ENCODE measurements at regions not wholly inside any gene's neighbourhood (a gene's known extent, or its start where the extent isn't known, plus 50 kb on each side); places are given as distances from the start of the nearest gene placed in this dataset.

DNA sequence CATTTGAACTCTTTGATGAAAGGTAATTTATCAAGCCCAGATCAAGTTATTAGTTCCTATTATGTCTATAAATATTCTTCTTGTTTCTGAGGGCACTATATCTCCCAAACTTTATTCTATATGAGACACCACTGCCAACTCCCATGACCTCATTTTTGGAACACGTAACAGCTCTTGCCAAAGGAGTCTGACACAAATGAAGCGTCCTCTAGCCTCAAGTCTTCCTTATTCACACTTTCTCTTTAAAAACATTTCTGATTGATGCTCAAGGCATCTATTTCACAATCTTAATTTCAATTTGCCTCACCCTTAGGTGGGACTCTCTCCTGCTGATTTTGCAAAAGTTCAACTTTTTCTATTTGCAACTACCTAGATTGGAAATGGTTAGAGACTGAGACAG is 848.4 kb downstream of the GATA3 start:
- DNase-seq: no peak
- intact Hi-C loops (cut with DNase I): no loop called here

DNA sequence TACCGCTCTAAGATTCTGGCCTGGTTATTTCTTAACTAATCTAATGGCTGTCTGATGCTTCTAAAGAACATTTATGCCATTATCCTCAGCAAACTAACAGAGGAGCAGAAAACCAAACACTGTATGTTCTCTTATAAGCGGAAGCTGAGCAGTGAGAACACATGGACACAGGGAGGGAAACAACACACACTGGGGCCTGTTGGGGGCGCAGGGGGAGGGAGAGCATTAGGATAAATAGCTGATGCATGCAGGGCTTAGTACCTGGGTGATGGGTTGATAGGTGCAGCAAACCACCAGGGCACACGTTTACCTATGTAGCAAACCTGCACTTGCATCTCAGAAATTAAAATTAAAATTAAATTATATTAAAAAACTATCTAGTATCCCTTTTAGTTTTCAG is 853.5 kb downstream of the GATA3 start:
- DNase-seq: no peak
- intact Hi-C loops (cut with DNase I): no loop called here

DNA sequence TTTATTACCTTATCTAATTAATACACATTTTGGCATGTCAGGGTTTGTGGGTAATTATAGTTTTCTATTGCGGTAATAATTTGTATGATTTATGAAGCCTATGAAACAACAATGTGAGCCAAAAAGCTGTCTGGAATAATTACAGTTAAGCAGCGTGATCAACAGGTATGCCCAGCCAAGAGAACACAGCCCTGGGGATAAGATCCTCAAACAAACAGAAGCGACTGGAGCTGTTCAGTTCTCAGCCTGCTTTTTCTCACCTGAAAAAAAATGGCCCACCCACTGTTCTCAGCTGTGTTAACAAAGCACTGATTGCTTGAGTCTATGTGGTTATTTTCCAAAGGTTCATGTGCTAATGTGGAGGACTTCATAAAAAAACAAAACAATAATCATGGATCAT is 855.8 kb downstream of the GATA3 start:
- DNase-seq: no peak
- intact Hi-C loops (cut with DNase I): no loop called here

DNA sequence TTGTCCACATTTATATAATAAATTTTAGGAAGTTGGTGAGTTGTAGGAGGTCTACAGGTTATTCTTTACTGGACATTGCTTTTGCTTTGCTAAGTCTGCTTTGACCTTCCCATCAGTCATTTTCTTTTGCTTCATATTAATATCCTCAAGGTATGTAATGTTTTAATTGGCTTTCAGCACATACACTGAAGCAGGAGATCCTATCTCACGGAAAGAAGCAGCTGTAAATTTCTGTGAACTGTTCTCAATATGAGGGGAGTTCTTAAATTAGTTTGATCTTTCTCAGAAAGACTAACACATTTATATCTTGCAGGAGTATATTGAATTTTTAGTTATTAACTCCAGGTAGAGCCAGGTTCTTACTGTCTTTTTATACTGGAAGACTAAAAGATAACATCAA is 856.5 kb downstream of the GATA3 start:
- no peak for DNase-seq
- intact Hi-C loops (cut with DNase I): no loop called here

DNA sequence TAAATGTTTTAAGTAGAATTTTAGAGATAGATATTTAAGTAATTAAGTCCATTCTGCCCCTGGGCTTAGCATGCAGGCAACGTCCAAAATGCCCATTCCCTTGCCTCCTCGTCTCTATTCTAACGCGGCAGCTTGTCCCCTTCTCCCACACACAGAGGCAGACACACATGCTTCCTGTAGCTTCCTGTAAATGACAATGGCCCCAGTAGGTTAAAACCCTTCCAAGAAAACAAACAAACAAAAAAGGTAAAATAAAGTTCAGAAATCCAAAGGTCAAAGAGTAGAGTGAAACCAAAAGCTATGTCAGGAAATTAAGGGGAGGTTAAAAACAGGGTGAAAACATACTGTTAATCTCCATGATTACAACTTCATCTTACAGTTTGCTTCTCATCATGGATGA is 857.6 kb downstream of the GATA3 start:
- intact Hi-C loops (cut with DNase I): no loop called here
- DNase-seq: no peak

DNA sequence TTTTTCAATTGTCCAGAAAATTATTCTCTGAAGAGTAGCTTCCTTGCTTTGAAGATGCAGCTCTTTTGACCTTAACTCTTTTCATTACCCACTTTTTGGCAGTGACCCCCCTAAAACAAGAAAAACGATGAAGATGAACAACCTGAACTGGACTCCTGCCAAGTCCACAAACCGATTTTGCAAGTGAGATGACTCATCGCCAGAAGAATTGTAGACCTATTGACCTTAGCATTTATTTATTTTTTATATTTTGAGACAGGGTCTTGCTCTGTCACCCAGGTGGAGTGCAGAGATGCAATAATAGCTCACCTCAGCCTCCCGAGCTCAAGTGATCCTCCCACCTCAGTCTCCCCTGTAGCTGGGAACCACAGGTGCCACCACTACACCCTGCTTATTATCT is 859.2 kb downstream of the GATA3 start:
- intact Hi-C loops (cut with DNase I): no loop called here
- no peak for DNase-seq

DNA sequence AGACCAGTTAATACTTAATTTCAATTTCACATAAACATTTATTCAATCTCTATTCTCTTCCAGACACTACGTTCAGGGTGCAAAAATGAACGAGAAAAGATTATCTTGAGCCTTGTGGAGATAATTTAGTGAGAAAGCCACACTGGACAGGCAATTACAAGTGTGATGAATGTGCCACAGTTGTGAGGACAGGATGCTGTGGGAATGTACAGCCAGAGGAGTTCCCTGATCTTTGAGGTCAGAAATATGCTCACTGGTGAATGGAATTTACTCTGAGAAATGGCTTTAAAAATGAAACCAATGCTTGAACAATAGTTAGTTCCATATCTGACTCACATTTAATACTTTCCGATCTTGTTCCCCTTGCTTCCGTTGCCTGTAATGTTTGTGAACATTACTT is 864.8 kb downstream of the GATA3 start:
- intact Hi-C loops (cut with DNase I): no loop called here
- no peak for DNase-seq

DNA sequence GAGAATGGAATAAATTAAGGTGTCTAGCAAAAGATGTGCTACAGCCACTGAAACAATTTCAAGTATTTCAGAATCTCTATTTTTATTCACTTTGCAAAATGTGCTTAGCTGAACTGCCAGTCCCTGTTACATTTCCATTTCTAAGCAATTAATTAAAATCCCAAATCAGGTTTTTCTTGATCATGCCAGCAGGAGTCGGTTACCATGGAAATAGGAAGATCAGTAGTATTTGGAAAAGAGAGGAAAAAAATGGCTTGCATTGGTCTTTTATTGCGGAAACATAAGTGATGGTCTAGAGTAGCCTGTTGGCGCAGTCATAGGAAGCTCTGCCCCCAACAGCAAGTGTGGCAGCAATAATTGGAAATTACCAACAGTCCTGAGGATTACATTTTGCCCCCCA is 867.1 kb downstream of the GATA3 start:
- no peak for DNase-seq

DNA sequence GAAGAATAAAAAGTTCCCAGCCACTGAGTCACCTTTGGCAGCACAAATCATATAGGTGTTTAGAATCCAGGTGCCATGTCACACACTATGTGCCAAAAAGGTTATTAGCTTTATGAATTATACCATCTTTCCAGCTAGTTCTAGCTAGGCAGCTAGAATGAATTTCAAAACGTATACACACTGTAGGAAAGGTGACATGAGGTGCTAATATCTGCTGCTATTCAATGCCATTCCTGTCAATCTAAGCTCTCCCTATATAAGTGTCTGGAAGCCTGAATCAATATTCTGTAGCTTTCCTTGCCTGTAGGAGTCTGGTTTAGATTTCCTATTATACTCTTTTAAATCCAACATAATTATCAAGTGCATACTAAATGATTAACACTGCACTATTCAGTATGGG is 868.6 kb downstream of the GATA3 start:
- intact Hi-C loops (cut with DNase I): no loop called here
- no peak for DNase-seq

More for the DNA sequence above, 867.1 kb downstream of the GATA3 start:
- intact Hi-C loops (cut with DNase I): no loop called here

DNA sequence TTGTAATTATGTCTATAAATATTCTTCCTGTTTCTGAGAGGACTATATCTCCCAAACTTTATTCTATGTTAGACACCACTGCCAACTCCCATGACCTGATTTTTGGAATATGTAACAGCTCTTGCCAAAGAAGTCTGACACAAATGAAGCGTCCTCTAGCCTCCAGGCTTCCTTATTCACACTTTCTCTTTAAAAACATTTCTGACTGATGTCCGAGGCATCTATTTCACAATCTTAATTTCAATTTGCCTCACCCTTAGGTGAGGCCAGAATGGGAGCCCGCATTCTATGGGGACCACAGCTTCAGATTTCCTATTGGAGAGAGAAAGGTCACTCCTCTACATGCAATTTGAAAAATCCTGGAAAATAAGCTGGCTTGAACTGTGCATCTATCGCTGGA is 873.2 kb downstream of the GATA3 start:
- no peak for DNase-seq
- intact Hi-C loops (cut with DNase I): no loop called here

DNA sequence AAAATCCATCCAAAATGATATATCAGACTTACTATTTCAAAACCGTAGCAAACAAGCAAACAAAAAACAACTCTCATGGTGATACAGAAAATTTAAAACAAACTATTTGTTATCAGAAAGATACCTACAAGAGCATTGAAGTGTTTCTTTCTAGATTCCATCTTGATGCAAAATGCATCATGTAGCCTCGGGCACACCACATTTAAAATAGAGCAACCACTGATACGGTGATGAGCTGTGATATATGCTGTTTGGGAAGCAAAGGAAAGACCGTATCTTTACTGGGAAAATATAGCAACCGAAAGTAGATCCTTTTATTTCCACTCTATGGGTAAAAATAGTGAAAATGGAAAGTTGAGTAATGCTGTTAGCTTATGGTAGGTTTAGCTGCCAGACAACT is 892.0 kb downstream of the GATA3 start:
- DNase-seq: no peak
- intact Hi-C loops (cut with DNase I): no loop called here

DNA sequence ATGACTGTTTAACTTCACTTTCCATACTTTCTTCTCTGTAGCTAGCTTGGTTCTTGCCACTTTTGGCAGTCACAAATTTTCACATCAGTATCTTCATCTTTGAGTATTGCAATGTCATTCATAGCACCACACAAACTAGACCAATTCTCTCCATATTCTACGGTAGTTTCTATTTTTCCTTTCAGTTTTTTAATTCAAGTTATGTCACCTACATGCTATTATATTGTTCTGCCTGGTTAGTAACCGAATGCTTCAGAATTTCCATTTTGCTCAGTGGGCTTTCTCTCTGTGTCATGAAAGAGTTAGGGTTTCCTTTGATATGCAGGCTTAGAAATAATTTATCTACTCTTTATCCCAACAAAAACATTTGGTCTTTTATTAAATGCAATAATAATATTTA is 896.5 kb downstream of the GATA3 start:
- intact Hi-C loops (cut with DNase I): no loop called here
- no peak for DNase-seq

DNA sequence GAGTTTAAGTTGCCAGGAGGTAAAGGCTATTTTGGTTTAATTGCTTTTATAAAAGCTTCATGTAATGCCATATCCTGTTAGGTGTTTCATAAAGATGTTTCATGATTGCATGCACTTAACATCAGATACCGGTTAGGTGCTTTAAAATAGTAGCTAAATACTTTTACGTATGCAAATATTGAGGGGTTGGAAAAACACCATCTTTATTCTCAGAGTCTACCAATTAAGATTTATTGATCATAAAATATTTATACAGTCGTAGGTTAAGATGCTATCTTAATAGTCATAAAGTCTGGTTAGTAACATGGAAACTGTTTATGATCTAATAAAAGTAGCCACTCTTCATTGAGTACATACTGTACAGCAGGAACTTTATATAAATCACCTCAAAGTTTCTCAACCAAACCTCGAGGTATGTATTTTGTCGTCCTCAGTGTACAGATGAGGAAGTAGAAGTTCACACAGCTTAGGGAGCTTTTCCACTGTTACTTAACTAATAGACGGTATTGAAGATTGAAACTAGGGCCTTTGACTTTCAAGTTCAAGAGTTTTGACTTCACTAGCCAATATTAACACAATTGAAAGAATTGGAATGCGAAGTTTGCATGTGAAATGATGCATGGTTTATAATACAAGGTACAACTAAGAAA is 897.1 kb downstream of the GATA3 start:
- DNase-seq: no peak
- intact Hi-C loops (cut with DNase I): no loop called here

DNA sequence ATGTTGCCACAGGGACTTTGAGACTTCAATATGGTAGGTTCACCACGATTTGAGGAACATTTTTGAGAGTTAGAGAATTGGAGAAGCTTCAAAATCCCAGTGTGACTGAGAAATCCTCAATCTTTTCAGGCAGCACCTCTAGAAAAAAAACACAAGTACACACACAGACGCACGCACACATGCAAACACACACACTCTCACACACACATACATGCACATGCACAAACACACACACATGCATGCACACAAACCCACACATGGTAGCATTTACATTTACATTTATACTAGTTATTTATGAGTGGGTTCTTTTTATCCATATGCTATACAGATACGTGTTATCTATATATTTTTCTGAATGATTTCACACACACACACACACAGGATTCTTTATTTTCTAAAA is 901.9 kb downstream of the GATA3 start:
- intact Hi-C loops (cut with DNase I): no loop called here
- DNase-seq: no peak

DNA sequence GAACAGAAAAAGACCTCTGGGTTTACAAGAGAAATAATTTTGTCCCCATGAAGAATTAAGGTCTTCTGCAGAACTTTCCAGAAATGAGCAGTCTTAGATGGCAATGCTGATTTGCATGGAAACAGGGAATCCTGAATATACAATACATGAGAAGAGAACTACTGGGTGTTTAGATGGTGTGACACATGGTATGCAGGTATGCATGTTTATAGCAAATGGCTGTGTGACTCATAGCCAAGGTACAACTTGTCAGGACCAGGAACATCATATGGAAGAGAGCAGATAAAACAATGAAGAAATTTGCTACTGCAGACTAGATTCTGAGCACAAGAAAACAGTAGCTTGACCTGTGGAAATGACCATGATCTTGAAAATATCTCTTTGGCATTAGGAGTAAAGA is 907.8 kb downstream of the GATA3 start:
- no peak for DNase-seq
- intact Hi-C loops (cut with DNase I): no loop called here

DNA sequence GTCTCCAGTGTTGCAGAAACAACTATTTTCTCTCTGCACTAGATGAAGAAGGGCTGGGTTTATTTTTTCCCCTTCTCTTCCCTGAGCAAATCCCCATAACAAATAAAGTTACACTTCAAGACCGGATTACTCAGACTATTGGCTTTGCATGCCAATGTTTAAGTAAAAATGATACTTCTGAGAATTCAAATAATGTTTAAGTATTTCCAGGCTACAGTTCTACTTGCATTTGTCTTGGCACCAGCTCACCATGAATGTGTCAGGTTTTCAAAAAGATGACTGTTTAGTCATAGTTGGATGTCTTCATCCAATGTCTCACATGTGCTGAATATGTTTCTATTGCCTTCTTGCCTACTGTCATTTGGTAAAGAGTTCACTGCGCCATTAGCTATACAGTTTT is 912.6 kb downstream of the GATA3 start:
- DNase-seq: no peak
- intact Hi-C loops (cut with DNase I): no loop called here

DNA sequence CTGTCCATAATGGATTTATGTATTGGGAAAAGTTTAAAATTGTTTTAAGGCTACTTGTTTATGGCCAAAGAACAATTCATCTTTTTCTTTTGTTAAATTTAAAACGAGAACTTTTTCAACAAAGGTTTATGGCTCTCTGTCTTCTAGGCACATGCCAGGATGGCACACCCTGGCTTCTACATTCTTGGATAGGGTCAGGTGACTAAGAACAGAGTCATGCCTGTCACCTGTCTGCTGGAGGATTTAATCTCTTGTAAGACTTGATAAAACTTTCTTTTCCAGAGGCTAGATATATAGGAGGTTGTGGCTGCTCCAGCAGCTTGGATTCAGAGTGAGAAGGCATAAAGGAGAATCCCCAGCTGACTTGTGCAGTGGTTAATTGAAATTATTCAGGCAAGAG is 915.4 kb downstream of the GATA3 start:
- DNase-seq: no peak
- intact Hi-C loops (cut with DNase I): no loop called here

DNA sequence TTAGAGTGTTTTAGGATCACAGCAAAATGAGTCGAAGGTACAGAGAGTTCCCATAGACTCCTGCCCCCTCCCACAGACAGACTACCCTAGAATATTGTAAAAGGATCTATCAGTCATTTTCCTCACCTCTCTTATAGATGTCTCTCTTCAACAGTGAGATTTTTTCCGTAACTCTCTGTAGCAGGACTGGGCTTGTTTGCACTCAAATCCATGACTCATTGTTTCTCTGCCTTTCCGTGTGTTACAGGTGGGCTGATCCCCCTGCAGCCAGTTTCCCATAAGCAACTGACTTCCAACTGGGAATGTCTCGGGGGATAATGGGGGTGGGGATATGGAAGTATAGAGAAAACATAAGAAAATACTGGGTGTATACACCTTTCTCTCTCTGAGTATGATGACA is 921.0 kb downstream of the GATA3 start:
- intact Hi-C loops (cut with DNase I): no loop called here
- no peak for DNase-seq

DNA sequence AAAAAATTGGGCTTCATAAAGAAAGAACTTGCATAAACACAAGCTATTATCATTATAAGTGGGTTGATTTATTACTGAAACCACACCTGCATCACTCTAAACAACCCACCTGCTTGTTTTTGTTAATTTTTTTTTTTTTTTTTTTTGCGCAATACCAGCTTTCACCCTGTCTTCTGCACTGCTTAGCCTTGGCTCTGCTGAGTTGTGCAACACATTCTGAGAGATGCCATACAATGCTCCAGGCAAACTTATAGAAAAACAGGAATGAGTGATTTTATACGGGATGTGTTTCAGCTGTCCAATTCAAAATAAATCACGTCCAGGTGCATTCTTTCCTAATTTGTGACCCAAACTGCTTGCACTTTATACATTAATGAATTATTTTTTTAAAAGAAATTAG is 923.6 kb downstream of the GATA3 start:
- DNase-seq: no peak
- intact Hi-C loops (cut with DNase I): no loop called here

DNA sequence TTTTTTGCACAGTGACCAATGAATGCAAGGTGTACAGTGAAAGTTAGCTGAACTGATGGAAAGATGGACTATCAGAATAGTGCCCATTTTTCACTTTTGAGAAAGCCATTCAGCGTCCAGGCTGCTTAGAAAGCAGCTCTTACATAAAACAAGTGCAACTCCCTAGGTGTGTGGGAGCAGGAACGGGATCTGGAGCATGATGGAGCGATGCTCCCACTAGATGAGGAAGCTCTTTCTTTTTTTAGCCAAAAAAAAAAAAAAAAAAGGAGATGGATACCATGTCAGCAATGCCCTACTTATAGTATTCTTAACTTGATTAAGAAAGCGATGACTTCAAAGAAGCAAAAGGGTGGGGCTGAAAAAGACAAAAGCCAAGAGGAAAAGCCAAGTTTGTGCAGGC is 925.5 kb downstream of the GATA3 start:
- no peak for DNase-seq
- intact Hi-C loops (cut with DNase I): no loop called here

DNA sequence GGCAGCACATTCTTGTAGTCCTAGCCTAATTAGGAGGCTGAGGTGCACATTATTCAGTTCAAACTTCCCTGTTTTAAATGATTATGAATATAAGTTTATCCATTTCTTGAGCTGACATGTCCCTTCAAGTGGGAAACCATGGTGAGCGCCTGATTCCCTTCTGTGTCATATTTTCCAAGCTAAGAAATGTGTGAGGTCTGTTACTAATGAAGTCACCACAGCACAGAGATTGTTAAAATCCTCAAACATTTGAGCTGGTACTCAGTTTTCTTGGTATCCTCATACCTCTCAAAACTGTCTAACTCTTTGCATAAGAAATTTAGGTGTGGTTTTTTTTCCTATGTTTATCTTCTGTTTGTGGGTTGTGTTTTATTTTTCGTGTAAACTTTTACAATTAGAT is 926.8 kb downstream of the GATA3 start:
- no peak for DNase-seq
- intact Hi-C loops (cut with DNase I): no loop called here

DNA sequence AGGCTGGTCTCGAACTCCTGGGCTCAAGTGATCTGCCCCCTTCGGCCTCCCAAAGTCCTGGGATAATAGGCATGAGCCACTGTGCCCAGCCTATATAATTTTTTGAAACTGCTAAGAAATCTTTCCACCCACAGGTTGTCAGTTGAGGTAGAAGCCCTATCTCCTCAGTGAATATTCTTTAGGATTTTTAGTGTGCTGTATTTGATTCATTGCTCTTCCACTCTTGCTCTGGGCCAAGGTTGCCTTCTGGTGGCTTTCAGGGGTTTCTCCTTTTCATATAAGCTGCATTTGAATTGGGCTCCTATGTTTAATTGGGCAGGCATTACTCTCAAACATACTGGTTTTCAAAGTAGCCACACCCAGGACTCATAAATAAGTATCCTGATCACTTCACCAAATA is 931.2 kb downstream of the GATA3 start:
- intact Hi-C loops (cut with DNase I): no loop called here
- DNase-seq: no peak

DNA sequence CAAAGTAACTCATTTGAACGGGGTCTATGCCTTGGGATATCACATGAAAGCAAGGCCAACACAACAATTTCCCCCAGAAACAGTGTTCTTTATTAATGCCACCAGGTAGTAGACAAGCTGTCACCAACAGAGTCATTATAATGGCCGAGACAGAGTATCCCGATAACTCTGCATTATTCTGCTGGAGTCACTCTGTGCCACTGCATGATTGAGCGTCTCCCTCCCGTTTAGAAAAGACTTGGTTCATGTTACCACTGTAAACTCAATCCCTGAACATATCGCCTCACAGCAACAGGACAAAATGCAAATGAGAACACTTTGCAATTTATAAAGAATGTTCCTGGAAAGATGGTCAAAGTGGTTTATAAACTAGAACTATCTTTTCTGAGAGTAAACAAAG is 932.5 kb downstream of the GATA3 start:
- intact Hi-C loops (cut with DNase I): no loop called here
- no peak for DNase-seq

Data from posterior cingulate gyrus (tissue), 11 donors.